MV-4-11 (cell line): ENCODE measurements at regions not wholly inside any gene's neighbourhood (a gene's known extent, or its start where the extent isn't known, plus 50 kb on each side); places are given as distances from the start of the nearest gene placed in this dataset.
A peak's percentile ranks its signal among the peaks of the same experiment; 100 is the strongest.

Source experiments
- DNase-seq: peaks from one replicate; lab custom pipeline; 2025; lab: John Stamatoyannopoulos, UW

DNA sequence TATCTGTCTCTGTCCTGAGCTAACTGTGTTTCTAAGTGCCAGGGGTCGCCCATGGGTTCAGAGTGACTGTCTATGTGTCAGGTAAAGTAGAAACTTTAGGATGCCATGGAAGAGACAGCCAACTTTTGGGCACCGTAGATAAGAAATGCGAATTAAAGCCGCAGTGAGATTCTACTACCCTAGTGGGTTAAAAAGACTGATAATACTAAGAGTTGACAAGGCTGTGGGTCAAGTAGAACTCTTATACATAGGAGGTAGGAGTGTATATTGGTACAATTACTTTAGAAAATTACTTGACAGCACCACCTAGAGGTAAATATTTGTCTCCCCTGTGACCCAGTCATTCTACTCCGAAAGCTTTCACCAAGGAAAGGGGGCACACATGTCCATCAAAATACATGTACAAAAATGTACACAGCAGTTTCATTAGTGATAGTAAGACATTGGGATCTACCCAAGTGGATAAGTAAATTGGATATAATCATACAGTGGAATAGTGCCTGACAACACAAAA, 371.3 kb downstream of the SLC4A3 start:
- DNase-seq, result no peak

DNA sequence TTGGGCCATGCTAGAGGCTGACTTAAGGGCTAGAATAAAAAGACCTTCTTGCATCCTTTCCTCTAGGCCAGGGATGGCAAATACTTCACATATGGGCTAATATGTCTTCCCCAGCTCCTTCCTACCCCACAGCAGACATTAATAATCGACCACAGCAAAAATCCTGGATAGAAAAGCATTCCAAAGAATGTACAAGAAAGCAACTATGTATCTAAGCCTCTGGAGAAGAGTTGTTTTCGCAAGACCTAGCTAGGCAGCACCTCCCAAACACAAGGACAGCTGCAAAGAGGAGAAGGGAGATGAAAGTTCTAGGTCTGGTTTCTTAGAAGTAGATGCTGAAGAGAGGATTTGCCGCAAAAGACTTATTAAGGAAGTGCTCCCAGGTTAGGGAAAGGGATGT, 372.6 kb downstream of the SLC4A3 start:
- DNase-seq, result no peak

DNA sequence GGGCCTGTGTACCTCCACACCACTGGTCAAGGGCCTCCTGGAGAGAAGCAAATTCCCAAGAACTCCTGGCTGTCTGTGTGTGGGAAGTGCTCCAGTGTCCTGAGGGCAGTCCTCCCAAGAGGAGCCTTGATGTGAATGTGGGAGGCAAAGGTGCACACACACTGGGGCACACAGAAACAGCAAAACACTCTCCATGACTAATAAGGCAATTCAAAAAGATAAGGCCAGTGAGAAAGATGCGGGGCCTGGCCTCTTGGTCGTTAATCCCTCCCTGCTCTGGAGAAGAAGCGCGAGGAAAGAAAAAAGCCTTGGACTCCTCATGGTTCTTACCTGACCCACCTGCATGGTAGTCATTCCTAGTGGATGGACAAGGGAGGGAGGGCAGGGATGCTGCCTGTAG, 373.2 kb downstream of the SLC4A3 start:
- no peak for DNase-seq

DNA sequence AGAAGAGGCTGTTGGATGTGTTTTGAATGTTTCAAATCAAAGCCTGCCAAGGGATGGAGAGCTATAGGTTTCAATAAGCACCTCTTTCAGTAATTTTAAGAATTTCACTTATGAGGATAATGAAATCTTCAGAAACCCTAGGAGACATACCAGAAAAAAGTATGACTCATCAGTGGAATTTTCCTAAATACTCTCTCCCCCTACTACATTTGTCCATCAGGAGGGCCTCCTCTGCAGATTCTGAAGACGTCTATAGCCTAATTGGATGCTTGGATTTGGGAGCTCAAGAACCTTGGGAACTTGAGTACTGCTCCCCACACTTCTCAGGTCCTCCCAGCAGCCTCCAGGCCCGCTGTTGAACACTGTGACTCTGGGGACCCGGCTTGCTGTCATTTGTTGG, 374.3 kb downstream of the SLC4A3 start:
- DNase-seq, result no peak

DNA sequence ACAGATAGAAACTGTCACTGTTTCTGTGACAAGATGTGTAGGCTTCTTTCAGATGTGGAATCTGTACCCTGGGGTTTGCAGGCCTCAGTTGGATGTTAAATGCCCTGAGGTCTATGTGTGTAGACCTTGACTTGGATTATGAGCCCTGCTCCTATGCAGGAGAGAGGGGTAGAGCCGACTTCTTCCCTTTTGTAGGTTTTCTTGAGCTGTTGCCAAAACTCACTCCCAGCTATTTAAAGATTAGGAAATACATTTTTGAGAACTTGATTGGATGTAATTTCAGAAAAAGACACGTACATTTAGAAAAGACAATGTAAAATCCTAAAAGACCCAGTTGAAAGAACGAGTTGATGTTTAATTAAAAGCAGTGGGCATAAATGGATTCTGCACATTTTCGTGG, 374.8 kb downstream of the SLC4A3 start:
- DNase-seq, result peak; percentile 12

DNA sequence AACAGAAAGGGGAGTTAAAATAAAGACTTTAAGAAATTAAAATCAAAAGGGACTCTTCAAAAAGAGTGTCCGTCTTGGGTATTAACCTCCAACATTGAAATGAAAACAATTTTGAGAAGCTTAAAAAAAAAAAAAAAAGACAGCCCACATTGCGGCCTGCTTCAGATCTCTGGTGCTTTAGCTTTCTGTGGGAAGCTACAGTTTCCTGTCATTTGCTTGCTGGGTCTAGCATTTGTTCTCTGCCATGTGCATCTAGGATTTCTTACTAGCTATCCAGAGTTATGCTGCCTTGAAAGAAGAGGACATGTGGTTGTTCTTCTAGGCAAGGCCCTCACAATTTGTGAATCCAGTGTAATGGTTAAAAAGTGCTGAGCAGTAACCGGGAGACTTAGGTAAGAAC, 375.3 kb downstream of the SLC4A3 start:
- peak; percentile 31 for DNase-seq

DNA sequence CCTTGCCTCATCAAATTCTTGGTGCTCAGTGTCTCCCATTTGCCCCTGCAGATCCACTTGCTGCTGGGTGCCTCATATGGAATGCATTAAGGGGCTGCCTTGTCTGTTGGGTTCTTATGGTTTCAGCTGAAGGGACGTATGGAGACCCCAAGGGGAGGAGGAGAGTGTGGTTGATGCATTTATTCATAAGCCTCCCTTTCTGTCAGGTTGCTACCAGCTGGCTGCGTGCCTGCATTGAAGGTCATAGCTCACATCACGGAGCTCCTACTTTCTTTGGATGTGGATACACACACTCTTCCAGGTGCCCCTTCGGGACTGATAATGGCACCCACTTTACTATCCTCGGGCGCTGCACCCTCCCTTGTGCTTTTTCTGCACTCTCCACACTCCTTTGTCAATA, 377.9 kb downstream of the SLC4A3 start:
- no peak for DNase-seq

DNA sequence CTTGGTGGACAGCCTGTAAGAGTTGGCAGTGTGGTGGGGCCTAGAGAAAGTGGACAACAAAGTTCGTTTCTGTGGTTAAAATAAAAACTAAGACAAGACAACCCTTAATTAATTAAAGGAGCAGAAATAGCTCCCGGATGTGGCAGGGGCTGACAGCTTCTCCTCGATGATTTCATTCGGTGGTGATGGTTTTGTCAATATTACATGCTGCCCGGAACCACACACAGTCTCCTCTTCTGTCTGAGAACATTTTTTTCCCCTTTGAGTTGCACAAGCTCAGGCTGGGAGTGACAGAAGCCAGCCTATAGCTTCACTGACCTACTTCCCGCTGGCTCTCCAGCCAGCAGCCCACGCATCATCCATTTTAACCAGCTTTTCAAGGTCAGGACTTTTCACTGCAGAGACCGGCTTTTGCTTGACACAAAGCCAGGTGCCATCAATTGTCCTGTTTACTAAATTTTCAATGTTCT, 378.8 kb downstream of the SLC4A3 start:
- peak; percentile 97 for DNase-seq

DNA sequence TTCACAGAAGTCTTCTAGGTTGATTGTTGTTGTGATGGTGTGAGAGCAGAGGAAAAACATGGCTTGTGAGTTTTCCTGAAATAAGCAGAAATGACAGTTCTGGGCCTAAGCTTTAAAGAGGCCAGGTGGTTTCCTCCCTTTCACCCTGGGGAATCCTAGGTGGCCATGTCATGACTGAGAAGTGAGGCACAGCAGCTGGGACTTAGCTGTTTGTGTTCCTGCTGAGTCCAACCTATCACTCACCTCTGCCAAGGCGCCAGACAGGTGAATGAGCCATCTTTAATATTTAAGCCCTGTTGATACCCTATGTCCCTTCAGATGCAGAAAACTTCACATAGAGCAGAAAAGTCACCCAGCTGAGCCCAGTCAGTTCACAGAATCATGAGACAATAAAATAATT, 384.4 kb downstream of the SLC4A3 start:
- DNase-seq, result no peak

DNA sequence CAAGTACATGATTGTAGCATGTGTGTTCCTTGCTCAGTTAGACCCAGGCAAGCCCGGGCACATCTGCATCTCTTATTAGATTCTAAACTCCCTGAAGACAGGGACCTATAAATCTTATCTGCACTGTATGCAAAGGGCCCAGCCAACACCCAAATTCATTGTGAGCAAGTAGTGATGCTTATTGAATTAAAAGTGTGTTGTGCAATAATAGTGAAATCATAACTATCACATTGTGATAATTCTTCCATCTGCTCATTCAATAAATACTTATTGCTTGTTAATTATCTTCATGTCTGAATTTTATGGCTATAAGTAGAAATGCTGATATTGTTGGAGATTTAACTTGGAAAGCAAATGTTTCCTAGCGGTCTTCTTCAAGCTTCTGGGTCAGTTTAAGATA, 387.5 kb downstream of the SLC4A3 start:
- no peak for DNase-seq

DNA sequence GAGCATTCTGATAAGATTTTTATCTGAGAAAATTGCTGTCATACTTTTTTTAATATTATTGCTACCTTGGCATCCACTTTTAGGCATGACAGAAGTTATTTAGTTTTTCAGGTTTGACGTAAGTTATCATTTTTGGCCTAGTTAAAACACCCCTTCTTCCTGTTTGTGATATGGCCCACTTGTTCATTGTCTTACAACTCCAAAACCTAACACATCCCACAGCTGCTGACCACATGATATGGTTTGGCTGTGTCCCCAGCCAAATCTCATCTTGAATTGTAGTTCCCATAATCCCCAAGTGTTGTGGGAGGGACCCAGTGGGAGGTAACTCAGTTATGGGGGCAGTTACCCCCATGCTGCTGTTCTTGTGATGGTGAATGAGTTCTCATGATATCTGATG, 388.1 kb downstream of the SLC4A3 start:
- DNase-seq, result no peak

DNA sequence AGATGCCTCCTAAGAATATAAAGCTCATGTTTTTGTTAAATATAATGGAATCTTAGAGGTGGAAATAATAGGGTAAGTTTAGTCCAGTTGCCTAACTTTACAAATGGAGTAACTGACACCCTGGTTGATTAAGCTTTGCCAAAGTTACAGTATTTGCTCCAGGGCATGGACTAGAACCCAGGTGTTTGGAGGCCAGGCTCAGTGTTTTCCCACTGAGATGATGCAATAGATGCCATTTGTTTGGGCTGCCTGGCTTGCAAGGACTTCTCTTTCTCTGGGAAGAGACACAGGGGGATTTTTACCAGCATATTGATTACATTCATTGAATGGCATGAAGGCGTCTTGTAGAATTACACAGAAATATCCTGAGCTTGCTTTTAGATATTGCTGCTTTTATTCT, 397.8 kb downstream of the SLC4A3 start:
- DNase-seq, result no peak

DNA sequence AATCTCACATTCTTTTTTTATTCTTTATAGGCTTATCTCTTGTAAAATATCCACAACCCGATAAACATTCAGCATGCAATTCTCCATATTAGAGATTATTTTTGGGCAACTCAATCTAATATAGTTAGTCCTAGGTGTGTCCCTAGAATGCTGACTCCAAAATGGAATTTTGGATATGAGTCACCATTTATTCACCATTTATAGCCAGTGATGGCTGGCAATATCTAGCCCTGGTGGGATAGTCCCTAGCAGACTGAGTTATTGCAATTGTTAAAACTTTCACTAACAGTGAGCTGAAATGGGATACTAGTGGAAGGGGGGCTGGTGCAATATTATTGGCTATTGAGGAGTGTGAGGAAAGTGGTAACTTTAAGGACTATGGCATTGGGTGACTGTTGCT, 401.6 kb downstream of the SLC4A3 start:
- DNase-seq, result no peak

DNA sequence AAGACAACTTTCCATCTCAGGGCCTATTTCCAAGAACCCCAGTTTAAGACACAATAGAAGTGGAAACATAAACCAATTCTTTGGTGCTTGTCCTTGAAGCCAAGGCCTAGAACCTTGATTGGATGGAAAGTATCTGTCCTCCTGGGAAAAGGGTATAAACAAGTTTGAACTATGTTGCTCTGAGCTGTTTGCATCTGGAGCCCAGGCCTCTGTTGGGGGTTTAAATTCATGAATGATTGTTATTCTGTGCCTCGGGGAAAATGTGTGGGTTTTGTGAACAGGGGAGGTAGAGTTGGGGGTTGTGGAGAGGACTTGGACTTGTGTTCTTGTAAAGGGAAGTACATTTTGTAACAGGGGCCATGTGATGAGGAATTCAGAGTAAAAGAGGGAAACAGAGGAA, 406.1 kb downstream of the SLC4A3 start:
- DNase-seq, result no peak

DNA sequence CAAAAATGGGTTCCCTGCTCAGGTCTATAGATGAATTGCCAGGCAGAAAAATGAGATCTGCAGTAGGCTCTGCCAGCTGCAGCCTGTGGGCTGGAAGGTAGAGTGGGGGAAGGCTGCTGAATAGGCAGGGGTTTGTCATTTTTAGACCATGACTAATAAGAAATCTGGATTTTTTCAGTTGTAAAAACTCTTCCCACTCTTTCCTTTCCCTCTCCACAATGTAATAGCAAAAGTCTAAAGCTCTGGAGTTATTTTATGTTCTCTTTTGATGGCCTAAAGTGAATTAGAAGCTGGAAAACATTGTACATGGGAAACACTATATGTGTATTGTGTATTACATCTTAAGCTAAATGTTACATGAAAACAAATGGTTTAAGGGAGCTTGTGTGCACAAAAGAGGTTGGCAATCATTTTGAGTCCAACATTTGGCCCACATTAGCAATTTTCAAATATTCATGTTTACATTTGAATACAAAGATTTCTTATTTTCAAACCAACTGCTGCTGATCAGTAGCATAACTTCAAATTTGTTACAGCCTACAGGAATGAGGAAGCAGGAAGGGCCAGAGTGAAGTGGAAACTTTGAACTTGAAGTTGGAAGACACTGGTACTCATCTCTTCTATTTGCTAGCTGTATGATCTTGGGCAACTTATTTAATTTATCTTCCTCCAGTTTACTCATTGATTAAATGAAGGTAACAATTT, 407.1 kb downstream of the SLC4A3 start:
- DNase-seq, result peak; percentile 29

DNA sequence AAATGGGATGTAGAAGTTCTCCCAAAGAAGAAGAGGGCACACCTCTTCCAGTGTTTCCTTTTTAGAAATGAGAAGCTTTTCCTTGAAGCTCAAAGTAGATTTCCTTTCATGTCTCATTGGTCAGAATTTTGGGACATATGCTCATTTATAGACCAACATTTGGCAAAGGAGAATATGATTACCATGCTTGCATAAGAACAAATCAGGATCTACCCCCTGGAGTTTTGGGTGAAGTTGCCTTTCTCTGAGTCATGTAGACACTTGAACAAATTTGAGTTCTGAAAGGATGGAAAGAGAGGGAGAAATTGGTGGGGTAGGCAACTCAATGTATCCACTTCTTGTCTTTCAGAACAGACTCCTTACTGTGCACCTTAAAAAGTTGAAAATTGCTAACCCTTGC, 409.0 kb downstream of the SLC4A3 start:
- no peak for DNase-seq

DNA sequence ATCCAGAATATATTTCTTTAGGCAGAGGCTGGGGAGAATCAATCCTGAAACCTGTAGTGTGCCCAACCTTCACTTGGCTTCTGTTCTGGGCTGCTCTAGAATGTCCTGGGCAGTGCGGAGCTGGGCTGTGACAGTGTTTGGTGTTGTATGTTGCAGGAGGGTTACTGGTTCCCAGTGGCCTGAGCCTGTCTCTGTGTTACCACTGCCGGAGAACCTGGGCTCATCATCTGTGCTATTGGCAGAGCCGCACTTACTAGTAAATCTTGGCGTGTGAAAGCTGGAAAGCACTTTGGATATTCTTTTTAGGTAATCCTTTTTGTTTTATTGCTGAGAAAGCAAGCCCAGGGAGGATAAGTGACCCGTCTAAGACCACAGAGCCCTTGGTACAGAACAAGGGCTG, 412.9 kb downstream of the SLC4A3 start:
- no peak for DNase-seq

DNA sequence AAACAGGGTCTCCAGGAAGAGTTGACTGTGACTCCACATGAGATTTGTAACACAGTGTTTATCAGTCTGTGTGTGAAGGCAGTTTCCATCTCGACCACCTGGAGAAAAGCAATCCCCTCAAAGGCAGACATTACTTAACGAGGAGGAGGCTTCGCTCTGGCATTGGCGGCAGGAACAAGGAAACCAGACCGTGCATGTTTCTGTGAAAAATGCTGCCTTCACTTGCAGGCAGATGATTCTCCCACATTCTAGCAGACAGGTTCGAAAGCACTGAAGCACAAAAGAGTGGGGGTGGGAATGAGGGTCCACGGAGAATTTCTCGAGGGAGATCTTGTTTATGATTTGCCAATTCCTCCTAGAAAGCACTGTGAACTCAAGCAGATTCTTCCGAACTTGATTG, 414.0 kb downstream of the SLC4A3 start:
- no peak for DNase-seq

DNA sequence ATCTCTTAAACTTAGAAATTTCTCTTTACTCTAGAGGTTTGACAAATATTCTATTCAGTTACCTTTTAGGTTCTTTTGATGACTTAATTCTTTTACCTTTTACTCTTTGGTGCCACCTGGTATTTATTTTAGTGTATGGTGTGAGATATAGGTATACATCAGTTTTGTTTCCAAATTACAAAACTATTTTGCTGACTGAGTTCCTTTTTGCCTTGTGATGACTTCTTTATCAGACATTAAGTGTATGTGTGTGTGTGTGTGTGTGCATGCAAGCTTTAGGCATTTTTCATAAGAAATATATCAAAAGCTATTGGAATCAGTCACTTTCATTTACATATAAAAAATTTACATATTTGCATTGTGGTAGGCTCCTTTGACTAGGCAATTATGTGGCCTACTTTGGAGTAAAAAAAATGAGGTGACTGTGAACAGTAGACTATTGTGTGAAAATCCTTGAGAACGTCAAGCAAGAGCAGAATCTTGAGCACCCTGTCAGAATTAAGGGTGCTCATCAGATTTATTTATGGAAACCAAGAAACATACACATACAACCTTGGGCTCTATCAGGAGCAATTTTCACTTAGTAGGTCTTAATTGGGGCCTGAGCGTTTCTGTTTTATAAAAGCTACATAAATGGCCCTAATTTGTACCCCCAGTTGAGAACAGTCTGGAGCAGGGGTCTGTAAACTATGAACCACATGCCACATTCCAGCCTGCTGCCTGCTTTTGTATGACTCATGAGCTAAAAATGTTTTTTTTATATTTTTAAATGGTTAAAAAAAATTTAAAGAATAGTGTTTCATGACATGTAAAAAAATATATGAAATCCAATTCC, 415.9 kb downstream of the SLC4A3 start:
- DNase-seq, result no peak

DNA sequence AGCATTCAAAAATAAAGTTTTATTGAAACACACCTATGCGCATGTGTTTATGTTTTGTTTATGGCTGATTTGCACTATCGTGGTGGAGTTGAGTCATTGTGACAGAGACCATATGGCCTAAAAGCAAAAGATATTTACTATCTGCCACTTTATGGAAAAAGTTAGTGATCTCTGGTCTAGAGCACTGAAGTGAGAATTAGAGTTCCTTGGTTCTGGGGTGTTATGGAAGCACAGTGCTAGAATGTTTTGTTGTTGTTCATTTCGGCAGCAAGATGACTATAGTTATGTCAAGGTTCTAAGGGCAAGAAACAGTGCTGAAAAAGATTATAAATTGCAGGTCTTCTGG, 416.5 kb downstream of the SLC4A3 start:
- DNase-seq, result no peak

DNA sequence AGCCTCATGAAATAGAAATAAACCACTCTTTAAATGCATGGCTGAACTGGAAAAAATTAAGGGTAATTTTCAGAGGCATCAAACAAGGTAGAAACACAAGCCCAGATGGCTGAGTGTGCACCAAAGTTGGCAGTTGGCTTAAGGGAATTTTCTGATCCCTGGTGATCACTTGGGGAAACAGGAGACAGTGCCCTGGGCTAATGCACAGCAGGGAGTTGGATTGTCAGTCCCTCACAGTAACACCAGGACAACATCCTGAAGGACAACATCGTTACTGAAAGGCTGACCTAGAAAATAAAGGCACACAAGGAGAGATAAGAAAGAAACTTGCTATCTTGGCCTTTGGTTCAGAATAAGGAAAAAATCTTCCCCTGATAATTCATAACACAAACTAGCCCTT, 417.0 kb downstream of the SLC4A3 start:
- no peak for DNase-seq

DNA sequence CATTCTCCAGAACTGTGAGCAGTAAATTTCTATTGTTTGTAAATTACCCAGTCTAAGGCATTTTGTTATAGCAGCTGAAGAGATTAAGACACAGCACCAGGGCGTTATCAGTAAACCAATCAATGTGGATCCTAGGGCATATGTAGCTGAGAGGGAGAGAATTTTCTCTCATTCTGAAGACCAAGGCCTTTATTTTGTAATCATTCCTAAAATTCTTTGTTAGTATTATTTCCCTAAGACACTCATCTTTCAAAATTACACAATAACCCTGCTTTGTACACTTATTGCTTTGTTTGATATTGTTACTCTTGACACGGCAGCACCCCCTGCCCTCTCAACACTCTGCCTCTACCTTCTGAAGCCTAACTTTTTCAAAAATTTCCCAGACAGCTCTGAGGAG, 419.1 kb downstream of the SLC4A3 start:
- DNase-seq, result no peak

DNA sequence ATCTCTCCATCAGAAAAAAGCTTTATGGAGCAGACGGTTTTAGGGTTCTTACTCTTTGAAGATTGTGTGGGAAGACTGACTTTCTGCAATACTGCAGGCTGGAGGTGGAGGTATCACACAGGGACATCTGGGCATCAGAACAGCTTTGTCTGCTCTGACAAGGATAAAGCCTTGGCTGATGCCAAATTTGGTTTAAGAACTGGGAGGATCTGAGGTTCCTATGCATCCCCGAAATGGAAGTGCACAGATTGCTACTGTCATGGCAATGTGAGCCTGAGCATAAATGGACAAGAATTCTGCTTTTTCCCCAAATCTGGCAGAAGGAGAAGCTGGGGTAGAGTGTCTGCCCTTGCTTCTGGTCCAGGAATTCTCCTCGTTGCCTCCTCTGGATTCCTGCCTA, 424.3 kb downstream of the SLC4A3 start:
- DNase-seq, result no peak

DNA sequence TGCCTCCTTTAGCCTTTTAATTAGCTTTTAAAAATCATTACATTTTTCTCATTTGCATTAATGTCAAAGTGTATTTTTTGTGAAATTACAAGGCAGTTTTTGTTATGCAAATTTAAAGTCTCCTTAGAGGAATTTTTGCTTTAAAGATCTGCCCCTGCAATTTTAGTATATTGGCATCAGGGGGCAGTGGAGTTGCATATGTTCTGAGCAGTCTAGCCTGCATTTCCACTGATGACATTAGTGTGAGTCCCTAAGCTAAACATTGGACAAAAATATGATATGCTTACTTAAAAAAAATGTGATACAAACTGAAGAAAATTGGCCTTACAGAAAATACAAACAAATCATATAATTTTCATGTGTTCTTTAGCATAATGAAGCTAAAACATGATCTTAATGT, 426.5 kb downstream of the SLC4A3 start:
- peak; percentile 32 for DNase-seq
